ENCODE measurements at regions not wholly inside any gene's neighbourhood (a gene's known extent, or its start where the extent isn't known, plus 50 kb on each side); places are given as distances from the start of the nearest gene placed in this dataset.

GRCh38 chr6:14266266-14266665 is 148.7 kb downstream of the CD83 start:
- H3K27ac ChIP-seq: no peak overlapping the region
- H3K4me3 ChIP-seq: no peak overlapping the region
- intact Hi-C loops (cut with DNase I): no loop called here
- H3K9me3 ChIP-seq: peaks cover 7 to 17% of the 10 kb centered on the region in 2 donors
- TF ChIP-seq, protein P1, sequence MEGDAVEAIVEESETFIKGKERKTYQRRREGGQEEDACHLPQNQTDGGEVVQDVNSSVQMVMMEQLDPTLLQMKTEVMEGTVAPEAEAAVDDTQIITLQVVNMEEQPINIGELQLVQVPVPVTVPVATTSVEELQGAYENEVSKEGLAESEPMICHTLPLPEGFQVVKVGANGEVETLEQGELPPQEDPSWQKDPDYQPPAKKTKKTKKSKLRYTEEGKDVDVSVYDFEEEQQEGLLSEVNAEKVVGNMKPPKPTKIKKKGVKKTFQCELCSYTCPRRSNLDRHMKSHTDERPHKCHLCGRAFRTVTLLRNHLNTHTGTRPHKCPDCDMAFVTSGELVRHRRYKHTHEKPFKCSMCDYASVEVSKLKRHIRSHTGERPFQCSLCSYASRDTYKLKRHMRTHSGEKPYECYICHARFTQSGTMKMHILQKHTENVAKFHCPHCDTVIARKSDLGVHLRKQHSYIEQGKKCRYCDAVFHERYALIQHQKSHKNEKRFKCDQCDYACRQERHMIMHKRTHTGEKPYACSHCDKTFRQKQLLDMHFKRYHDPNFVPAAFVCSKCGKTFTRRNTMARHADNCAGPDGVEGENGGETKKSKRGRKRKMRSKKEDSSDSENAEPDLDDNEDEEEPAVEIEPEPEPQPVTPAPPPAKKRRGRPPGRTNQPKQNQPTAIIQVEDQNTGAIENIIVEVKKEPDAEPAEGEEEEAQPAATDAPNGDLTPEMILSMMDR (IDR thresholded peaks at IDR 0.05): no peak
- no peak for DNase-seq (ENCODE audit: low spot score in 2 of 2)
- H3K4me1 ChIP-seq: no peaks in the 10 kb centered on the region
- H3K27me3 ChIP-seq: no peaks in the 10 kb centered on the region
- H3K36me3 ChIP-seq: no peaks in the 10 kb centered on the region

DNA sequence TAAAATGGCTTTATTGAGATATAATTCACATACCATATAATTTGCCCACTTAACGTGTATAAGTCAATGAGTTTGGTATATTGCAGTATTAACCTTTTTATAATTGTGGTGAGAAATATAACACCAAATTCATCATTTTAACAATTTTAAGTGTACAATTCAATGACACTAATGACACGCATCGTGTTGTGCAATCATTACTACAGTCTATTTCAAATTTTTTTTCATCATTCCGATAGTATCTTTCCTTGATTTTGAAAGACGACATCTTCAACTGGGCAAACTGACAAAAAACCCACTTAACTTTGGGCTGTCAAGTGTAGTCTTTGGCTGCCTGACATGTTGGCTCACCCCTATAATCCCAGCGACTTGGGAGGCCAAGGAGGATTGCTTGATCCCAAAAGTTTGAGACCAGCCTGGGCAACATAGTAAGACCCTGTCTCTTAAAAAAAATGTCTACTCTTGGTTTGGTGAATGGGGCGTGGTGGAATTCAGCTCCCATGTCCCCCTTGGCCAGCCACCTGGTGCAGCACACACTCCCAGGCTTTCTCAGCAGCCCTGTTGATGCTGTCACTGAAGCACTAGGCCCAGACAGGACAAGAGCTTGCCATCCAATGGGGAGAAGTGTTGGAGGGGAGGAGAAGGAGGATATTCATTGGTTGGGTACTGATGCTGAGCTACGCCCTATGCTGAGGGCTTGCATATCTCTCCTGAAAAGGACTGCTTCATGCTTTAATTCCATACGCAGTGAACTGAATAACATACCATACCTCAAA is 150.5 kb downstream of the CD83 start:
- Histone ChIP-seq H3K36me3 (no peaks in the 10 kb centered on the region), H3K4me3 (no peak overlapping the region), H3K27me3 (no peaks in the 10 kb centered on the region), H3K4me1 (no peaks in the 10 kb centered on the region), H3K9me3 (peaks cover 7 to 23% of the 10 kb centered on the region in 2 donors), H3K27ac (no peak overlapping the region)
- TF ChIP-seq, protein P1 (IDR thresholded peaks at IDR 0.05): no peak
- intact Hi-C loops (cut with DNase I): no loop called here
- DNase-seq (ENCODE audit: low spot score in 2 of 2): no peak

- Histone ChIP-seq H3K9me3 (peaks cover 0 to 9% of the 10 kb centered on the region in 2 donors), H3K4me3 (no peak overlapping the region), H3K36me3 (no peaks in the 10 kb centered on the region), H3K27ac (no peak overlapping the region), H3K4me1 (no peaks in the 10 kb centered on the region), H3K27me3 (no peaks in the 10 kb centered on the region)
- no peak for DNase-seq (ENCODE audit: low spot score in 2 of 2)
- intact Hi-C loops (cut with DNase I): no loop called here
- TF ChIP-seq, protein P1 (IDR thresholded peaks at IDR 0.05): no peak
Observed at GRCh38 chr6:14269436-14269835, 151.9 kb downstream of the CD83 start.

DNA sequence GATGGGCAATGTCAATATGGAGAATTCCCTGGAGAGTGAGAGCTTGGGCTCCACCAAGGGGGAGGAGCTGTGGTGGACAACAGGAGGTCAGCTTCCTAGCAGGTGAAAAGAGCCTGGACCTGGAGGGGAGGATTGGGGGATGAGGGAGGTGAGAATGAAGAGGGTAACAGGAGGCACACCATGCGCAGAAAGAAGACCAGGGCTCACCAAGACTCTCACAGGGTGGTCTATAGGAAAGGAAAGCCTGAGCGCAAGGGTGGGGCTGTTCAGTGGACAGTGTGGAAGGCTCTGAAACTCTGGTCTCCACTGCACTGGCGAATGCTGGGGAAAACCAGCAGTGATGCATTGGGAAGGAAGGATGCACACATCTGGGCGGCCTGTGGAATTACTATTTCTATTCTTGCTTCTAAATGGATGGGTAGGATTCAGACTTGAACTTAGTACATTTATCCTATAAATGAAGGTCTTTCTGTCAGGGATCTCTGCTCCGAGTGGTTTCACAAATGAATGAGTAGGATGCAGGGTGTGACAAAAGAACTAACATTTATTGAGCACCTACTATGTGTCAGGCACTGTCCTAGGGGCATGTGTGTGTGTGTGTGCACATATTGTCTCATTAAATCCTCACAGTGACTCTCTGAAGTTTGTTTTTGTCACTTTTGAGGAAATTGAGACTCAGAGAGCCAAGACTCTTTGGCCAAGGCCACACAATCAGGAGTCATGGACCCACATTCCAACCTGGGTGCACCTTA is 152.7 kb downstream of the CD83 start:
- Histone ChIP-seq H3K4me1 (peaks cover under 1 to 5% of the 10 kb centered on the region in 2 donors), H3K27me3 (no peaks in the 10 kb centered on the region), H3K4me3 (no peak overlapping the region), H3K9me3 (peaks cover 0 to 7% of the 10 kb centered on the region in 2 donors), H3K27ac (no peak overlapping the region), H3K36me3 (no peaks in the 10 kb centered on the region)
- DNase-seq (ENCODE audit: low spot score in 2 of 2): no peak
- TF ChIP-seq, protein P1 (IDR thresholded peaks at IDR 0.05): no peak
- intact Hi-C loops (cut with DNase I): no loop called here

DNA sequence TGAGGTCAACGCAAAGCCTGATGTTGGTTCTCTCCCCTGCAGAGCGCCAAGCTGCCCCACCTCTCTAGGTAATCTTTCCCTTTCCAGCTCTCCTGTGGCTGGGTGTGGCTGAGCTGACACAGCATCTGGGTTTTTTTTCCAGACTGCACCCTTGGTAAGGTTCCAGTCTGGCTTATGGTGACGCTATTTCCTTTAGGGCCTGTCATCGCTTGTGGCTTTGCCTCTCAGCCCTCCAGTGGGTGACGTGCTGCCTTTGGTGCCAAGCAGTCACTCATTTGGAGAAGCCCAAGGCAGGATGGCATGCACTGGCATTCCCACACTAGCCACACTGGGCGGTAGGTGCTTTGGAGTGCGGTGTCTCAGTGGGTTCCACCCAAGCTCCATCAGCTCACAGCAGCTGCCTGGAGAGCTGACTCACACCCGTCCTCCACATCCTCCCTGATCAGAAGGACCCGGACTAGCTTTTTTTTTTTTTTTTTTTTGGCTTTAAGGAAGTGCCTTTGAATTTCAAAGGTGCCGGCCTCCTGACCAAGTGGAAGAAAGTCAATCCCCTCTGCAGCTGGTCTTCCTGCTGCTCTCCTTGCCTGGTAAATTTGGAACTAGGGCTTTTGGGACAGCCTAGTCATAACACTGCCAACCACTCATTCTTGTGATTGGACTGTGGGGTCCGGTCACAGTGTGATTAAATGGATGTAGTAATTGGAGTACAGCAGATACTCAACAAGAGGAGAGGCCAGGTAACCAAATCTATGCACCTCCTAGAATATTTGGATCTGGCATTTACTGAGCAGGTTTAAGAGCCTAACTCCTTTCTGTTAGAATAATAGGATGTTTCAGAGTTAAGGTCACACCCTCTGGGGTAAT is 153.6 kb downstream of the CD83 start:
- Histone ChIP-seq H3K27ac (no peak overlapping the region), H3K9me3 (peaks cover 0 to 7% of the 10 kb centered on the region in 2 donors), H3K4me1 (peaks cover 5 to 11% of the 10 kb centered on the region in 2 donors), H3K36me3 (no peaks in the 10 kb centered on the region), H3K4me3 (no peak overlapping the region), H3K27me3 (no peaks in the 10 kb centered on the region)
- intact Hi-C loops (cut with DNase I): no loop called here
- TF ChIP-seq, protein P1 (IDR thresholded peaks at IDR 0.05): no peak
- DNase-seq (ENCODE audit: low spot score in 2 of 2): peak in 1 of 2 donors; percentile 17
